ENCODE measurements at regions not wholly inside any gene's neighbourhood (a gene's known extent, or its start where the extent isn't known, plus 50 kb on each side); places are given as distances from the start of the nearest gene placed in this dataset.

GRCh38 chr9:30711591-30711990 lies 1672.9 kb upstream of the ACO1 start:
- H3K9ac ChIP-seq (ENCODE audit: low read length), result no peak overlapping the region
- H3K4me1 ChIP-seq (ENCODE audit: control insufficient read depth, insufficient read depth, low read length), result no peaks in the 10 kb centered on the region
- H3K27me3 ChIP-seq (replicated peaks; ENCODE audit: control insufficient read depth, insufficient read depth, low read length), result no peaks in the 10 kb centered on the region
- no peak overlapping the region for H3K4me3 ChIP-seq (ENCODE audit: low read length)
- no peak for DNase-seq (ENCODE audit: low read depth)
- H3K9me3 ChIP-seq (ENCODE audit: control insufficient read depth, low read length), result no peaks in the 10 kb centered on the region
- H3K36me3 ChIP-seq (ENCODE audit: control insufficient read depth, insufficient read depth, low read length, severe bottlenecking), result no peaks in the 10 kb centered on the region

GRCh38 chr9:30713243-30713642 lies 1671.2 kb upstream of the ACO1 start:
- DNase-seq (ENCODE audit: low read depth), result no peak
- no peak overlapping the region for H3K4me3 ChIP-seq (ENCODE audit: low read length)

GRCh38 chr9:30714389-30714788 lies 1670.1 kb upstream of the ACO1 start:
- no peak for DNase-seq (ENCODE audit: low read depth)
- H3K4me3 ChIP-seq (ENCODE audit: low read length), result no peak overlapping the region
- H3K27me3 ChIP-seq (replicated peaks; ENCODE audit: control insufficient read depth, insufficient read depth, low read length), result no peaks in the 10 kb centered on the region
- no peak overlapping the region for H3K9ac ChIP-seq (ENCODE audit: low read length)
- no peaks in the 10 kb centered on the region for H3K9me3 ChIP-seq (ENCODE audit: control insufficient read depth, low read length)
- H3K4me1 ChIP-seq (ENCODE audit: control insufficient read depth, insufficient read depth, low read length), result no peaks in the 10 kb centered on the region
- no peaks in the 10 kb centered on the region for H3K36me3 ChIP-seq (ENCODE audit: control insufficient read depth, insufficient read depth, low read length, severe bottlenecking)

More at GRCh38 chr9:30713243-30713642, 1671.2 kb upstream of the ACO1 start:
- Histone ChIP-seq H3K9ac (ENCODE audit: low read length) (no peak overlapping the region), H3K4me1 (ENCODE audit: control insufficient read depth, insufficient read depth, low read length) (no peaks in the 10 kb centered on the region), H3K9me3 (ENCODE audit: control insufficient read depth, low read length) (no peaks in the 10 kb centered on the region), H3K27me3 (replicated peaks; ENCODE audit: control insufficient read depth, insufficient read depth, low read length) (no peaks in the 10 kb centered on the region), H3K36me3 (ENCODE audit: control insufficient read depth, insufficient read depth, low read length, severe bottlenecking) (no peaks in the 10 kb centered on the region)

- Histone ChIP-seq H3K27me3 (replicated peaks; ENCODE audit: control insufficient read depth, insufficient read depth, low read length) (no peaks in the 10 kb centered on the region), H3K36me3 (ENCODE audit: control insufficient read depth, insufficient read depth, low read length, severe bottlenecking) (no peaks in the 10 kb centered on the region), H3K9ac (ENCODE audit: low read length) (no peak overlapping the region), H3K4me1 (ENCODE audit: control insufficient read depth, insufficient read depth, low read length) (no peaks in the 10 kb centered on the region), H3K4me3 (ENCODE audit: low read length) (no peak overlapping the region), H3K9me3 (ENCODE audit: control insufficient read depth, low read length) (no peaks in the 10 kb centered on the region)
- DNase-seq (ENCODE audit: low read depth), result no peak
These were observed 1666.0 kb upstream of the ACO1 start for GRCh38 chr9:30718483-30718882.

- Histone ChIP-seq H3K27me3 (replicated peaks; ENCODE audit: control insufficient read depth, insufficient read depth, low read length) (no peaks in the 10 kb centered on the region), H3K36me3 (ENCODE audit: control insufficient read depth, insufficient read depth, low read length, severe bottlenecking) (no peaks in the 10 kb centered on the region), H3K9ac (ENCODE audit: low read length) (no peak overlapping the region), H3K4me1 (ENCODE audit: control insufficient read depth, insufficient read depth, low read length) (no peaks in the 10 kb centered on the region), H3K9me3 (ENCODE audit: control insufficient read depth, low read length) (no peaks in the 10 kb centered on the region), H3K4me3 (ENCODE audit: low read length) (no peak overlapping the region)
- DNase-seq (ENCODE audit: low read depth), result no peak
These were observed 1662.4 kb upstream of the ACO1 start for GRCh38 chr9:30722065-30722464.

- no peaks in the 10 kb centered on the region for H3K9me3 ChIP-seq (ENCODE audit: control insufficient read depth, low read length)
- no peaks in the 10 kb centered on the region for H3K27me3 ChIP-seq (replicated peaks; ENCODE audit: control insufficient read depth, insufficient read depth, low read length)
- no peak for DNase-seq (ENCODE audit: low read depth)
These were observed 1660.8 kb upstream of the ACO1 start for GRCh38 chr9:30723656-30724055.

GRCh38 chr9:30732060-30732459 lies 1652.4 kb upstream of the ACO1 start:
- no peaks in the 10 kb centered on the region for H3K9me3 ChIP-seq (ENCODE audit: control insufficient read depth, low read length)
- no peak overlapping the region for H3K9ac ChIP-seq (ENCODE audit: low read length)
- no peaks in the 10 kb centered on the region for H3K4me1 ChIP-seq (ENCODE audit: control insufficient read depth, insufficient read depth, low read length)
- H3K36me3 ChIP-seq (ENCODE audit: control insufficient read depth, insufficient read depth, low read length, severe bottlenecking), result no peaks in the 10 kb centered on the region
- H3K4me3 ChIP-seq (ENCODE audit: low read length), result no peak overlapping the region
- no peaks in the 10 kb centered on the region for H3K27me3 ChIP-seq (replicated peaks; ENCODE audit: control insufficient read depth, insufficient read depth, low read length)
- no peak for DNase-seq (ENCODE audit: low read depth)

More at GRCh38 chr9:30723656-30724055, 1660.8 kb upstream of the ACO1 start:
- H3K4me3 ChIP-seq (ENCODE audit: low read length), result no peak overlapping the region
- H3K4me1 ChIP-seq (ENCODE audit: control insufficient read depth, insufficient read depth, low read length), result no peaks in the 10 kb centered on the region
- no peaks in the 10 kb centered on the region for H3K36me3 ChIP-seq (ENCODE audit: control insufficient read depth, insufficient read depth, low read length, severe bottlenecking)
- no peak overlapping the region for H3K9ac ChIP-seq (ENCODE audit: low read length)

GRCh38 chr9:30744871-30745270 lies 1639.6 kb upstream of the ACO1 start:
- no peaks in the 10 kb centered on the region for H3K9me3 ChIP-seq (ENCODE audit: control insufficient read depth, low read length)
- no peaks in the 10 kb centered on the region for H3K36me3 ChIP-seq (ENCODE audit: control insufficient read depth, insufficient read depth, low read length, severe bottlenecking)
- H3K27me3 ChIP-seq (replicated peaks; ENCODE audit: control insufficient read depth, insufficient read depth, low read length), result no peaks in the 10 kb centered on the region
- H3K9ac ChIP-seq (ENCODE audit: low read length), result no peak overlapping the region
- no peaks in the 10 kb centered on the region for H3K4me1 ChIP-seq (ENCODE audit: control insufficient read depth, insufficient read depth, low read length)
- no peak for DNase-seq (ENCODE audit: low read depth)
- no peak overlapping the region for H3K4me3 ChIP-seq (ENCODE audit: low read length)

GRCh38 chr9:30746589-30746988 lies 1637.9 kb upstream of the ACO1 start:
- Histone ChIP-seq H3K9ac (ENCODE audit: low read length) (no peak overlapping the region), H3K36me3 (ENCODE audit: control insufficient read depth, insufficient read depth, low read length, severe bottlenecking) (no peaks in the 10 kb centered on the region), H3K27me3 (replicated peaks; ENCODE audit: control insufficient read depth, insufficient read depth, low read length) (no peaks in the 10 kb centered on the region), H3K9me3 (ENCODE audit: control insufficient read depth, low read length) (no peaks in the 10 kb centered on the region), H3K4me3 (ENCODE audit: low read length) (no peak overlapping the region), H3K4me1 (ENCODE audit: control insufficient read depth, insufficient read depth, low read length) (no peaks in the 10 kb centered on the region)
- no peak for DNase-seq (ENCODE audit: low read depth)

GRCh38 chr9:30757723-30758122 lies 1626.7 kb upstream of the ACO1 start:
- Histone ChIP-seq H3K9me3 (ENCODE audit: control insufficient read depth, low read length) (no peaks in the 10 kb centered on the region), H3K4me3 (ENCODE audit: low read length) (no peak overlapping the region), H3K36me3 (ENCODE audit: control insufficient read depth, insufficient read depth, low read length, severe bottlenecking) (no peaks in the 10 kb centered on the region), H3K27me3 (replicated peaks; ENCODE audit: control insufficient read depth, insufficient read depth, low read length) (no peaks in the 10 kb centered on the region), H3K4me1 (ENCODE audit: control insufficient read depth, insufficient read depth, low read length) (no peaks in the 10 kb centered on the region), H3K9ac (ENCODE audit: low read length) (no peak overlapping the region)
- DNase-seq (ENCODE audit: low read depth), result no peak

- Histone ChIP-seq H3K4me1 (ENCODE audit: control insufficient read depth, insufficient read depth, low read length) (no peaks in the 10 kb centered on the region), H3K27me3 (replicated peaks; ENCODE audit: control insufficient read depth, insufficient read depth, low read length) (no peaks in the 10 kb centered on the region), H3K9ac (ENCODE audit: low read length) (no peak overlapping the region), H3K9me3 (ENCODE audit: control insufficient read depth, low read length) (no peaks in the 10 kb centered on the region), H3K36me3 (ENCODE audit: control insufficient read depth, insufficient read depth, low read length, severe bottlenecking) (no peaks in the 10 kb centered on the region), H3K4me3 (ENCODE audit: low read length) (no peak overlapping the region)
- DNase-seq (ENCODE audit: low read depth), result no peak
These were observed 1625.6 kb upstream of the ACO1 start for GRCh38 chr9:30758726-30759446.

- Histone ChIP-seq H3K4me3 (ENCODE audit: low read length) (no peak overlapping the region), H3K9me3 (ENCODE audit: control insufficient read depth, low read length) (no peaks in the 10 kb centered on the region), H3K4me1 (ENCODE audit: control insufficient read depth, insufficient read depth, low read length) (no peaks in the 10 kb centered on the region), H3K36me3 (ENCODE audit: control insufficient read depth, insufficient read depth, low read length, severe bottlenecking) (no peaks in the 10 kb centered on the region), H3K9ac (ENCODE audit: low read length) (no peak overlapping the region), H3K27me3 (replicated peaks; ENCODE audit: control insufficient read depth, insufficient read depth, low read length) (no peaks in the 10 kb centered on the region)
- DNase-seq (ENCODE audit: low read depth), result no peak
These were observed 1619.1 kb upstream of the ACO1 start for GRCh38 chr9:30765318-30765717.

Measured in adipocyte (in vitro differentiated cells).